OCI-LY1 (cell line): ENCODE measurements at regions not wholly inside any gene's neighbourhood (a gene's known extent, or its start where the extent isn't known, plus 50 kb on each side); places are given as distances from the start of the nearest gene placed in this dataset.

Experiments used
- H2AFZ ChIP-seq: fragments of 200-600 bp; sonication (generic), shearing (Covaris generic); 2 replicates; pipeline ENCODE4 v1.6.0; 2014; ENCODE audit warnings: antibody characterized with exemption, mild to moderate bottlenecking, low read length
- H3F3A ChIP-seq: fragments of 200-600 bp; sonication (generic), shearing (Covaris generic); 2 replicates; pipeline ENCODE4 v1.6.0; 2014; ENCODE audit warnings: mild to moderate bottlenecking, antibody characterized with exemption, low read length, moderate library complexity; ENCODE audit not compliant: insufficient read depth
- H3K27ac ChIP-seq: fragments of 200-600 bp; sonication (generic); 2 replicates; pipeline ENCODE4 v1.5.1; 2014; ENCODE audit warnings: low read length, mixed run types, mild to moderate bottlenecking, low read depth; ENCODE audit not compliant: poor library complexity, severe bottlenecking
- H3K27me3 ChIP-seq: fragments of 200-600 bp; sonication (generic); 2 replicates; pipeline ENCODE4 v1.6.0; 2014; ENCODE audit warnings: antibody characterized with exemption, mild to moderate bottlenecking, low read length, moderate library complexity; ENCODE audit not compliant: insufficient read depth
- H3K36me3 ChIP-seq: fragments of 200-600 bp; sonication (generic); 2 replicates; pipeline ENCODE4 v1.6.1; 2014; ENCODE audit warnings: mild to moderate bottlenecking, antibody characterized with exemption, low read length, moderate library complexity, mixed read lengths; ENCODE audit not compliant: insufficient read depth
- H3K4me1 ChIP-seq: fragments of 200-600 bp; sonication (generic); 2 replicates; pipeline ENCODE4 v1.5.1; 2014; ENCODE audit warnings: mild to moderate bottlenecking, low read length, moderate library complexity; ENCODE audit not compliant: insufficient read depth, severe bottlenecking
- H3K4me2 ChIP-seq: fragments of 200-600 bp; sonication (generic), shearing (Covaris generic); 2 replicates; pipeline ENCODE4 v1.6.1; 2014; ENCODE audit warnings: low read length
- H3K4me3 ChIP-seq: fragments of 200-600 bp; sonication (generic); 2 replicates; pipeline ENCODE4 v1.5.1; 2014; ENCODE audit warnings: low read length, low read depth, mild to moderate bottlenecking, mixed read lengths; ENCODE audit not compliant: poor library complexity, severe bottlenecking
- H3K79me2 ChIP-seq: fragments of 200-600 bp; shearing (Covaris generic); 2 replicates; pipeline ENCODE4 v1.6.1; 2016; ENCODE audit warnings: mixed run types, low read length, mixed read lengths; ENCODE audit not compliant: insufficient read depth
- H3K9ac ChIP-seq: fragments of 200-600 bp; sonication (generic), shearing (Covaris generic); 2 replicates; pipeline ENCODE4 v1.6.1; 2014; ENCODE audit warnings: mild to moderate bottlenecking, low read length, mixed read lengths
- H3K9me2 ChIP-seq: fragments of 200-600 bp; sonication (generic), shearing (Covaris generic); 2 replicates; pipeline ENCODE4 v1.6.1; 2014; ENCODE audit warnings: low read depth, mild to moderate bottlenecking, low read length, mixed read lengths
- H3K9me3 ChIP-seq: fragments of 200-600 bp; shearing (Covaris generic); 2 replicates; pipeline ENCODE4 v1.6.1; 2014; ENCODE audit warnings: low read length, mixed read lengths
- H4K20me1 ChIP-seq: fragments of 200-600 bp; sonication (generic), shearing (Covaris generic); 2 replicates; pipeline ENCODE4 v1.6.0; 2016; ENCODE audit warnings: mild to moderate bottlenecking, low read length; ENCODE audit not compliant: insufficient read depth
- EZH2 ChIP-seq: fragments of 200-600 bp; sonication (generic), shearing (Covaris generic); IDR thresholded peaks from 2 replicates; pipeline ENCODE4 v1.8.0; 2017; ENCODE audit warnings: borderline replicate concordance, mixed run types, mild to moderate bottlenecking, antibody characterized with exemption, low read length, moderate library complexity, mixed read lengths
- TF ChIP-seq, protein P1 (sequence below): fragments of 200-600 bp; sonication (generic), shearing (Covaris generic); IDR thresholded peaks from 2 replicates; pipeline ENCODE4 v1.5.1; 2017; ENCODE audit warnings: mild to moderate bottlenecking, antibody characterized with exemption, low read length, moderate library complexity, mixed read lengths

DNA sequence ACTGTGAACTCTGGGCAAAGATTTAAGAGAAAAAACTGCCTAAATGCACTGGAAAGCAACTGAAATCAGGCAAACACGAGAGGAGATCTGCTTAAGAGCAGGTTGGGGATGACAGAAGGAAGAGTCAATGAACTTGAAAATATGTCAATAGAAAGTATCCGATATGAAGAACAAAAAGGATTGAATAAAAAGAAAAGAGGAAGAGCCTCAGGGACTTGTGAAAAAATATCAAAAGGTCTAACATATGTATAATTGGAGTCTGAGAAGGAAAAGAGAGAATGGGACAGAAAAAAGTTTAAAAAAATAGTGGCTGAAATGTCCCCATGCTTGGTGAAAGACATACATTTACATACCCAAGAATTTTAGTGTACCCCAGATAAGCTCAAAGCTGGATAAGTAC is 195.5 kb downstream of the COPRS start:
- TF ChIP-seq, protein P1, sequence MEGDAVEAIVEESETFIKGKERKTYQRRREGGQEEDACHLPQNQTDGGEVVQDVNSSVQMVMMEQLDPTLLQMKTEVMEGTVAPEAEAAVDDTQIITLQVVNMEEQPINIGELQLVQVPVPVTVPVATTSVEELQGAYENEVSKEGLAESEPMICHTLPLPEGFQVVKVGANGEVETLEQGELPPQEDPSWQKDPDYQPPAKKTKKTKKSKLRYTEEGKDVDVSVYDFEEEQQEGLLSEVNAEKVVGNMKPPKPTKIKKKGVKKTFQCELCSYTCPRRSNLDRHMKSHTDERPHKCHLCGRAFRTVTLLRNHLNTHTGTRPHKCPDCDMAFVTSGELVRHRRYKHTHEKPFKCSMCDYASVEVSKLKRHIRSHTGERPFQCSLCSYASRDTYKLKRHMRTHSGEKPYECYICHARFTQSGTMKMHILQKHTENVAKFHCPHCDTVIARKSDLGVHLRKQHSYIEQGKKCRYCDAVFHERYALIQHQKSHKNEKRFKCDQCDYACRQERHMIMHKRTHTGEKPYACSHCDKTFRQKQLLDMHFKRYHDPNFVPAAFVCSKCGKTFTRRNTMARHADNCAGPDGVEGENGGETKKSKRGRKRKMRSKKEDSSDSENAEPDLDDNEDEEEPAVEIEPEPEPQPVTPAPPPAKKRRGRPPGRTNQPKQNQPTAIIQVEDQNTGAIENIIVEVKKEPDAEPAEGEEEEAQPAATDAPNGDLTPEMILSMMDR = no peak
- TF ChIP-seq EZH2 = no peak
- peaks cover 4% of the 10 kb centered on the region; the same call in 1 of the 2 replicates for H3K27me3 ChIP-seq
- H3K9ac ChIP-seq = no peak overlapping the region
- H2AFZ ChIP-seq = no peak overlapping the region
- H3K4me3 ChIP-seq = no peak overlapping the region
- H3K79me2 ChIP-seq = no peaks in the 10 kb centered on the region
- H3K9me3 ChIP-seq = no peaks in the 10 kb centered on the region
- no peaks in the 10 kb centered on the region for H3K36me3 ChIP-seq
- H4K20me1 ChIP-seq = no peaks in the 10 kb centered on the region
- no peaks in the 10 kb centered on the region for H3F3A ChIP-seq
- no peaks in the 10 kb centered on the region for H3K9me2 ChIP-seq
- H3K27ac ChIP-seq = no peak overlapping the region
- H3K4me2 ChIP-seq = no peak overlapping the region
- H3K4me1 ChIP-seq = no peaks in the 10 kb centered on the region

DNA sequence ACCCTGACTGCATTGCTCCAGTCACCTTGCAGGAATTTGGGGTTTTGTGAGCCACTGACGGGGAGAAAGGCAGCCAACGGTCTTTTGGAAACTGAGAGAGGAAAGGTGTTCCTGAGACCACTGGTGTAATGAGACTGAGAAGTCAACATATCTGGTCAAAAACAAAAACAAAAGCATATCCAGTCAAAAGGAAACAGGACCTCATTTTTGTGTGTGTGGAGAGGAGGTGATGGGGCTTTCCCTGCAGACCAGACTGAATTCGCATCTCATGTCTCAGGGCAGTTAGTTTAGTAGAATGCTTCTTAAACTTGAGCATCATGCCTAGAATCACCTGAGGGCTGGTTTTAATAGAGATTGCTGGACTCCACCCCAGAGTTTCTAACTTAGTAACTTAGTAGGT is 198.4 kb downstream of the COPRS start:
- H3K4me1 ChIP-seq = no peaks in the 10 kb centered on the region
- H3K4me3 ChIP-seq = no peak overlapping the region
- no peaks in the 10 kb centered on the region for H3K9me2 ChIP-seq
- H3K79me2 ChIP-seq = no peaks in the 10 kb centered on the region
- no peaks in the 10 kb centered on the region for H3K9me3 ChIP-seq
- no peaks in the 10 kb centered on the region for H4K20me1 ChIP-seq
- no peak overlapping the region for H3K27ac ChIP-seq
- no peaks in the 10 kb centered on the region for H3K36me3 ChIP-seq
- H3F3A ChIP-seq = no peaks in the 10 kb centered on the region
- peaks cover 4% of the 10 kb centered on the region; the same call in 1 of the 2 replicates for H3K27me3 ChIP-seq
- no peak overlapping the region for H3K9ac ChIP-seq
- no peak for TF ChIP-seq EZH2
- TF ChIP-seq, protein P1 = no peak
- no peak overlapping the region for H3K4me2 ChIP-seq
- H2AFZ ChIP-seq = no peak overlapping the region

GRCh38 chr17:31657876-31658275 is 201.2 kb downstream of the COPRS start:
- H3K4me1 ChIP-seq = no peaks in the 10 kb centered on the region

More at GRCh38 chr17:31657876-31658275, 201.2 kb downstream of the COPRS start:
- no peak overlapping the region for H2AFZ ChIP-seq
- no peaks in the 10 kb centered on the region for H3K79me2 ChIP-seq
- H3K4me2 ChIP-seq = no peak overlapping the region
- no peaks in the 10 kb centered on the region for H3F3A ChIP-seq
- no peaks in the 10 kb centered on the region for H3K9me2 ChIP-seq
- no peaks in the 10 kb centered on the region for H3K36me3 ChIP-seq
- H3K4me3 ChIP-seq = no peak overlapping the region
- TF ChIP-seq, protein P1 = no peak
- no peak for TF ChIP-seq EZH2
- no peak overlapping the region for H3K27ac ChIP-seq
- no peaks in the 10 kb centered on the region for H4K20me1 ChIP-seq
- no peak overlapping the region for H3K9ac ChIP-seq
- H3K9me3 ChIP-seq = no peaks in the 10 kb centered on the region
- H3K27me3 ChIP-seq = no peaks in the 10 kb centered on the region
